Tibial nerve (tissue), 4 donors: ENCODE measurements at regions not wholly inside any gene's neighbourhood (a gene's known extent, or its start where the extent isn't known, plus 50 kb on each side); places are given as distances from the start of the nearest gene placed in this dataset.

ENCODE experiments used
- DNase-seq, 2 donors: peaks; one replicate each; pipeline ENCODE4 v3.0.0-alpha.2; 2019; ENCODE audit warnings: low spot score in 2 of 2
- H3K27ac ChIP-seq, 4 donors: fragments of 200-600 bp; sonication (generic) in 3 of 4; one replicate each; pipeline ENCODE4 v1.5.1; 2017 to 2019; ENCODE audit warnings: mild to moderate bottlenecking in 1 of 4
- H3K27me3 ChIP-seq, 2 donors: fragments of 200-600 bp; sonication (generic) in 1 of 2; one replicate each; pipeline versions ENCODE4 v1.5.1 to v1.6.0; 2017 to 2019
- H3K36me3 ChIP-seq, 3 donors: fragments of 200-600 bp; sonication (generic); one replicate each; pipeline ENCODE4 v1.5.1; 2018 to 2019
- H3K4me1 ChIP-seq, 4 donors: fragments of 200-600 bp; sonication (generic) in 3 of 4; one replicate each; pipeline ENCODE4 v1.5.1; 2017 to 2019
- H3K4me3 ChIP-seq, 4 donors: fragments of 200-600 bp; sonication (generic) in 3 of 4; one replicate each; pipeline ENCODE4 v1.5.1; 2017 to 2019; ENCODE audit warnings: mild to moderate bottlenecking in 1 of 4, moderate library complexity in 1 of 4
- H3K9me3 ChIP-seq, 4 donors: fragments of 200-600 bp; sonication (generic) in 3 of 4; one replicate each; pipeline ENCODE4 v1.5.1; 2017 to 2019
- EP300 ChIP-seq, 2 donors: sonication (generic); formaldehyde crosslinking; IDR thresholded peaks; one replicate each; pipeline ENCODE4 v1.6.1; 2017; ENCODE audit warnings: antibody characterized with exemption in 2 of 2, mild to moderate bottlenecking in 1 of 2
- POLR2A ChIP-seq, 2 donors: fragments of 450-650 bp; IDR thresholded peaks; one replicate each; pipeline ENCODE4 v1.6.1; 2017; ENCODE audit warnings: antibody characterized with exemption in 2 of 2, mild to moderate bottlenecking in 2 of 2, moderate library complexity in 2 of 2
- WGBS, 2 donors: methylation state at CpG; one replicate each; pipeline ENCODE4 v1.1.5; 2018; 5-methylcytosine and 5-hydroxymethylcytosine counted together
- TF ChIP-seq, protein P1 (sequence below), 5 experiments: fragments of 200-600 bp in 3 of 5; fragments of 450-650 bp in 2 of 5; sonication (generic) in 3 of 5; IDR thresholded peaks; one replicate each; pipeline ENCODE4 v1.5.1; 2016 to 2019; ENCODE audit warnings: antibody characterized with exemption in 5 of 5, mild to moderate bottlenecking in 3 of 5, moderate library complexity in 2 of 5

DNA sequence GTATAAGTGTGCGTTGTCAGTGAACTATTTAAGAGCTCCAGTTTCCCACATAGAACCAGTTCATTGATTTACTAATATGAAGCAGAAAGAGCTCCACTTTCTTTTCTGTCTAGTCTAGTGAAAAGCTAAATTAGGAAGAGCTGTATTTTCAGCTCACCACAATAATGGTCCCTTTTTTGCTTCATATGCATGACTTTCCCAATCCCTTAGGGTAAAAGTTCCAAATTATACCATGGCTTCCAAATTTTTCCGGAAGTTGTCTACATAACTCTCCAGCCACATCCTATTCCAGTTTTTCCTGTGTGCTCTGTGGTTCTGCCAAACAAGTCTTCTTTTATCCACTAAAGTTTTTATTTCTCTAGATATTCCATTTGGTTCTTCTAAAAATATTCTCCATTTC, 685.2 kb downstream of the REEP3 start:
- H3K4me1 ChIP-seq = no peaks in the 10 kb centered on the region
- H3K4me3 ChIP-seq = no peak overlapping the region
- WGBS, 2 donors = 64 to 67% methylated on average over 2 of the region's 2 CpGs
- H3K9me3 ChIP-seq = no peaks in the 10 kb centered on the region
- TF ChIP-seq POLR2A (IDR thresholded peaks at IDR 0.05) (no peak), EP300 (IDR thresholded peaks at IDR 0.05) (no peak)
- TF ChIP-seq, protein P1, sequence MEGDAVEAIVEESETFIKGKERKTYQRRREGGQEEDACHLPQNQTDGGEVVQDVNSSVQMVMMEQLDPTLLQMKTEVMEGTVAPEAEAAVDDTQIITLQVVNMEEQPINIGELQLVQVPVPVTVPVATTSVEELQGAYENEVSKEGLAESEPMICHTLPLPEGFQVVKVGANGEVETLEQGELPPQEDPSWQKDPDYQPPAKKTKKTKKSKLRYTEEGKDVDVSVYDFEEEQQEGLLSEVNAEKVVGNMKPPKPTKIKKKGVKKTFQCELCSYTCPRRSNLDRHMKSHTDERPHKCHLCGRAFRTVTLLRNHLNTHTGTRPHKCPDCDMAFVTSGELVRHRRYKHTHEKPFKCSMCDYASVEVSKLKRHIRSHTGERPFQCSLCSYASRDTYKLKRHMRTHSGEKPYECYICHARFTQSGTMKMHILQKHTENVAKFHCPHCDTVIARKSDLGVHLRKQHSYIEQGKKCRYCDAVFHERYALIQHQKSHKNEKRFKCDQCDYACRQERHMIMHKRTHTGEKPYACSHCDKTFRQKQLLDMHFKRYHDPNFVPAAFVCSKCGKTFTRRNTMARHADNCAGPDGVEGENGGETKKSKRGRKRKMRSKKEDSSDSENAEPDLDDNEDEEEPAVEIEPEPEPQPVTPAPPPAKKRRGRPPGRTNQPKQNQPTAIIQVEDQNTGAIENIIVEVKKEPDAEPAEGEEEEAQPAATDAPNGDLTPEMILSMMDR (IDR thresholded peaks at IDR 0.05) = no peak
- no peaks in the 10 kb centered on the region for H3K27me3 ChIP-seq
- no peaks in the 10 kb centered on the region for H3K36me3 ChIP-seq
- no peak overlapping the region for H3K27ac ChIP-seq
- DNase-seq = no peak

DNA sequence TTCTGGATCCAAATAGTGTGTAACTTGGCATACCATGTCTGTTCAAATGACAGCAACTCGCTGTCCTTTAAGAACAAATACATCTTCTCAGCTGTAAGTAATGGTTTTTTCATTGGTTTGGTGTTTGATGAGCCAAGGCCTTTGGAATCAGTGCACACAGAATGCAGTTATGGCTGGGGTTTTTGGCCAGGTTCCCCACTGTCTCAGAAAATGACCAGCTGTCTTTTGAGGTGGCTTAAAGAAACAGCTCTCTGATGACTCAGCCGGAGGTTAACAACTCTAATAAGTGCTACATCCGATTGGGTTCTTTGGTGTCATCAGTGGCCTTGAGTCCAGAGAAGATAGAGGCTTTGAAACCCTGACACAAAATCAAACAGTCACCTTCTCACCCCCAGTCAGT, 688.4 kb downstream of the REEP3 start:
- TF ChIP-seq, protein P1 (IDR thresholded peaks at IDR 0.05) = no peak
- no peaks in the 10 kb centered on the region for H3K9me3 ChIP-seq
- H3K27ac ChIP-seq = no peak overlapping the region
- H3K27me3 ChIP-seq = no peaks in the 10 kb centered on the region
- no peak overlapping the region for H3K4me3 ChIP-seq
- no peaks in the 10 kb centered on the region for H3K36me3 ChIP-seq
- 48 to 55% methylated on average over 3 of the region's 3 CpGs for WGBS, 2 donors
- DNase-seq = no peak
- H3K4me1 ChIP-seq = no peaks in the 10 kb centered on the region

DNA sequence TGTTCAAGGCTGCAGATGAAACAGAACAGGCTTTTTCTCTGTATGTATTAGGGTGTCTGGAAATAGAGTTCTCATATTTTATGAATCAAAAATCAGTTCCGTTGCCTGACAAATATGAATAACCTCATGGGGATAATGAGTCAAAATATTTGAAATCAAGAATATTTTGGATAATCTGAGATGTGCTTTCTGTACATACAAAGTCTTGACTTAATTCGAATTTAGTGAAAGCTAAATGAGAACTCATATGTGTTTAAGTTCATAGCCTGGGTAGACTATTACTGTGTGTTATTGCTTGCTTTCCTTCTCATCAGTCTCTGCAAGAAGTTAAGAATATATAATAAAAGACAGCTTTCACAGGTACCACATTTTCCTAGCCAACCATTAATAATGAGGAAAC, 689.0 kb downstream of the REEP3 start:
- no peak for DNase-seq
- TF ChIP-seq, protein P1 (IDR thresholded peaks at IDR 0.05) = no peak
- TF ChIP-seq POLR2A (IDR thresholded peaks at IDR 0.05) (no peak), EP300 (IDR thresholded peaks at IDR 0.05) (no peak)
- Histone ChIP-seq H3K4me3 (no peak overlapping the region), H3K4me1 (no peaks in the 10 kb centered on the region), H3K27ac (no peak overlapping the region), H3K36me3 (no peaks in the 10 kb centered on the region), H3K9me3 (no peaks in the 10 kb centered on the region), H3K27me3 (no peaks in the 10 kb centered on the region)
- WGBS, 2 donors = 77 to 78% methylated on average over 2 of the region's 2 CpGs

DNA sequence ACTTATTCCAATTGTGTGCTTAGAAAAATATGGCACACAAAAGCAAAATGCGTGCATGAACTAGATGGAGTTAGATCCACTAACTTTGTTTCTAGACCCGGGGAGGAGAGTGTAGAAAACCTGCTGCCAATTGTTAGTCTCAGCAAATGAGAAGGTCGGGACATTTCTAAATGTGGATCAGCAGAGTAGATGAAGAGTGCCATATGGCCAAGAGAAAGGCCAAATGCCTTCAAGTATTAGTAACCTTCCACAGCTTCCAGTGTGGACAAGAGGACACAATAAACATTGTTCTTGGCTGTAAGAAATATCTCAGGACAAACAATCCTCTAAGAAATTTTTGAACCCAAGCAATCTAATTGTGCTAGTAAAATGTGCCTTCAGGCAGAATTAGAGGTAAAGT, 690.3 kb downstream of the REEP3 start:
- Histone ChIP-seq H3K4me3 (no peak overlapping the region), H3K27ac (no peak overlapping the region), H3K4me1 (no peaks in the 10 kb centered on the region), H3K9me3 (no peaks in the 10 kb centered on the region), H3K36me3 (no peaks in the 10 kb centered on the region), H3K27me3 (no peaks in the 10 kb centered on the region)
- TF ChIP-seq POLR2A (IDR thresholded peaks at IDR 0.05) (no peak), EP300 (IDR thresholded peaks at IDR 0.05) (no peak)
- TF ChIP-seq, protein P1 (IDR thresholded peaks at IDR 0.05) = no peak
- 45 to 54% methylated on average over 3 of the region's 3 CpGs for WGBS, 2 donors
- no peak for DNase-seq

DNA sequence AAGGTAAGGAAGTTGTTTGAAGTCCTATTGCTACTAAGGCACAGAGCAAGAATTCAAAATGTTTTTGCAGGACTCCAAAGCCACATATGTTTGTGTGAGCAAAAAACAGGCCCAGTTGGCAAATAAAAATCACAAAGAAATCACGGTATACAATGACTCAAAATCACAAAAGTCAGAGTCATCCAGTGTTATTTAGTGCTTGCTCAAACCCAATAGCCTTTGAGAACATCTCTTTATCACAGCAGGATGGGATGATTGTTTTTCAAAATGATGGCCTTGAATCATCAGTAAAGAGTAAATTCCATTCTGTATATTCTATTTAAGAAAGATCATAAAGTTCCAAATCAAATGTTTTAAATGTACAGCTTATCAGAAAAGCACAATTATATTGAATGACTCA, 693.9 kb downstream of the REEP3 start:
- Histone ChIP-seq H3K27me3 (no peaks in the 10 kb centered on the region), H3K4me3 (no peak overlapping the region), H3K9me3 (no peaks in the 10 kb centered on the region), H3K27ac (no peak overlapping the region), H3K36me3 (no peaks in the 10 kb centered on the region), H3K4me1 (no peaks in the 10 kb centered on the region)
- DNase-seq = no peak
- 61 to 75% methylated on average over 1 of the region's 1 CpG for WGBS, 2 donors
- no peak for TF ChIP-seq EP300 (IDR thresholded peaks at IDR 0.05)
